Anterior cingulate cortex (tissue), 58 donors: ENCODE measurements at regions not wholly inside any gene's neighbourhood (a gene's known extent, or its start where the extent isn't known, plus 50 kb on each side); places are given as distances from the start of the nearest gene placed in this dataset.
"Not testable (repeated sequence)": the region's sequence is repeated elsewhere in the genome, so short reads cannot be mapped to it uniquely, and the experiment has no call there.

ENCODE experiments used
- DNase-seq, 58 donors: peaks; one replicate each; lab custom pipeline; 2025; lab: John Stamatoyannopoulos, UW

- peak in 24 of 58 donors; percentile 12 to 61 (median 30) for DNase-seq
Measured at GRCh38 chr10:11691319-11691755, 50.8 kb upstream of the ECHDC3 start.

- no peak for DNase-seq
Measured at GRCh38 chr10:11689945-11690736, 52.0 kb upstream of the ECHDC3 start.

- DNase-seq: not testable (repeated sequence)
Measured at GRCh38 chr10:11688448-11688795, 53.8 kb upstream of the ECHDC3 start.

- no peak for DNase-seq
Measured at GRCh38 chr10:11687779-11688447, 54.3 kb upstream of the ECHDC3 start.

GRCh38 chr10:11687357-11687771 is 54.8 kb upstream of the ECHDC3 start:
- no peak for DNase-seq

GRCh38 chr10:11685787-11686218 is 56.4 kb upstream of the ECHDC3 start:
- peak in 7 of 58 donors; percentile 9 to 66 (median 15) for DNase-seq

GRCh38 chr10:11684717-11685645 is 57.2 kb upstream of the ECHDC3 start:
- peak in 54 of 58 donors; percentile 21 to 84 (median 58) for DNase-seq

- peak in 1 of 58 donors; percentile 13 for DNase-seq
Measured at GRCh38 chr10:11684341-11684716, 57.9 kb upstream of the ECHDC3 start.

GRCh38 chr10:11683529-11684320 is 58.5 kb upstream of the ECHDC3 start:
- no peak for DNase-seq

- no peak for DNase-seq
Measured at GRCh38 chr10:11682851-11683250, 59.3 kb upstream of the ECHDC3 start.

GRCh38 chr10:11682267-11682683 is 59.9 kb upstream of the ECHDC3 start:
- DNase-seq: no peak

- no peak for DNase-seq
Measured at GRCh38 chr10:11680496-11680895, 61.7 kb upstream of the ECHDC3 start.

GRCh38 chr10:11679946-11680345 is 62.2 kb upstream of the ECHDC3 start:
- no peak for DNase-seq

- peak in 10 of 58 donors; percentile 4 to 32 (median 23) for DNase-seq
Measured at GRCh38 chr10:11678074-11678793, 63.9 kb upstream of the ECHDC3 start.

- DNase-seq: no peak
Measured at GRCh38 chr10:11677480-11677879, 64.7 kb upstream of the ECHDC3 start.

- DNase-seq: no peak
Measured at GRCh38 chr10:11673346-11674280, 62.2 kb upstream of the USP6NL start.

GRCh38 chr10:11672836-11673235 is 61.4 kb upstream of the USP6NL start:
- no peak for DNase-seq

- no peak for DNase-seq
Measured at GRCh38 chr10:11670381-11670780, 58.9 kb upstream of the USP6NL start.
